OCI-LY7 (cell line): ENCODE measurements at regions not wholly inside any gene's neighbourhood (a gene's known extent, or its start where the extent isn't known, plus 50 kb on each side); places are given as distances from the start of the nearest gene placed in this dataset.

Source experiments
- BruUV-seq: library from RNA; stranded (reverse); fragments of 400-500 nt; replicated peaks from 2 replicates; lab custom pipeline; 2021; lab: Mats Ljungman, UMichigan
- CTCF ChIA-PET: fragments of 300-600 bp; sonication (Branson Sonifier 250); formaldehyde crosslinking; loops from one replicate; lab custom pipeline; 2022; ENCODE audit warnings: antibody characterized with exemption; ENCODE audit not compliant: unreplicated experiment; lab: Charles Lee
- POLR2A ChIA-PET: fragments of 300-600 bp; sonication (Branson Sonifier 250); formaldehyde crosslinking; loops from one replicate; lab custom pipeline; 2022; ENCODE audit warnings: antibody characterized with exemption; lab: Charles Lee
- DNase-seq: peaks from one replicate; pipeline ENCODE4 v3.0.0-alpha.2; 2015; ENCODE audit warnings: low spot score
- H2AFZ ChIP-seq: fragments of 200-600 bp; sonication (generic), shearing (Covaris generic); 2 replicates; pipeline ENCODE4 v1.6.1; 2014; ENCODE audit warnings: mild to moderate bottlenecking, antibody characterized with exemption, low read length, moderate library complexity
- H3K27ac ChIP-seq: fragments of 200-600 bp; sonication (generic); 2 replicates; pipeline ENCODE4 v1.5.1; 2014; ENCODE audit warnings: mixed run types, low read depth, mild to moderate bottlenecking, moderate library complexity, low read length, inconsistent platforms; ENCODE audit not compliant: poor library complexity, severe bottlenecking
- H3K36me3 ChIP-seq: fragments of 200-600 bp; sonication (generic); 2 replicates; pipeline ENCODE4 v1.6.1; 2014; ENCODE audit warnings: mild to moderate bottlenecking, antibody characterized with exemption, low read length, moderate library complexity, mixed read lengths; ENCODE audit not compliant: insufficient read depth
- H3K4me1 ChIP-seq: fragments of 200-600 bp; sonication (generic); 2 replicates; pipeline ENCODE4 v1.5.1; 2014; ENCODE audit warnings: mild to moderate bottlenecking, low read length; ENCODE audit not compliant: insufficient read depth, poor library complexity, severe bottlenecking
- H3K4me2 ChIP-seq: fragments of 200-600 bp; sonication (generic); 2 replicates; pipeline ENCODE4 v1.6.1; 2014; ENCODE audit warnings: mild to moderate bottlenecking, low read length
- H3K4me3 ChIP-seq: fragments of 200-600 bp; sonication (generic); 2 replicates; pipeline ENCODE4 v1.5.1; 2014; ENCODE audit warnings: mild to moderate bottlenecking, low read depth, low read length; ENCODE audit not compliant: poor library complexity, severe bottlenecking
- H3K79me2 ChIP-seq: fragments of 200-600 bp; sonication (generic); 2 replicates; pipeline ENCODE4 v1.6.1; 2016; ENCODE audit warnings: low read depth, mild to moderate bottlenecking, low read length, moderate library complexity, mixed read lengths; ENCODE audit not compliant: insufficient read depth
- H3K9me2 ChIP-seq: fragments of 200-600 bp; sonication (generic); 2 replicates; pipeline ENCODE4 v1.6.1; 2016; ENCODE audit warnings: mild to moderate bottlenecking, low read length, mixed read lengths; ENCODE audit not compliant: insufficient read depth
- H3K9me3 ChIP-seq: fragments of 200-600 bp; sonication (generic); 2 replicates; pipeline ENCODE4 v1.6.1; 2014; ENCODE audit warnings: mild to moderate bottlenecking, mixed run types, low read length, mixed read lengths
- H4K20me1 ChIP-seq: fragments of 200-600 bp; sonication (generic); 2 replicates; pipeline ENCODE4 v1.6.1; 2014; ENCODE audit warnings: mild to moderate bottlenecking, antibody characterized with exemption, low read length, moderate library complexity, mixed read lengths; ENCODE audit not compliant: insufficient read depth
- EZH2phosphoT487 ChIP-seq: fragments of 200-600 bp; sonication (generic); IDR thresholded peaks from 2 replicates; pipeline ENCODE4 v1.6.1; 2018; ENCODE audit warnings: low read depth, borderline replicate concordance, mild to moderate bottlenecking, mixed run types, antibody characterized with exemption, low read length, moderate library complexity, mixed read lengths
- intact Hi-C: fragments of 100-400 bp; cut with micrococcal nuclease; formaldehyde crosslinking; loops from one replicate; pipeline ENCODE4 v1.10.0; 2022; ENCODE audit not compliant: unreplicated experiment
- TF ChIP-seq, protein P1 (sequence below): fragments of 200-600 bp; sonication (generic); conservative IDR thresholded peaks from 2 replicates; pipeline ENCODE4 v1.5.1; 2014; ENCODE audit warnings: mild to moderate bottlenecking, antibody characterized with exemption, low read length, moderate library complexity, mixed read lengths

DNA sequence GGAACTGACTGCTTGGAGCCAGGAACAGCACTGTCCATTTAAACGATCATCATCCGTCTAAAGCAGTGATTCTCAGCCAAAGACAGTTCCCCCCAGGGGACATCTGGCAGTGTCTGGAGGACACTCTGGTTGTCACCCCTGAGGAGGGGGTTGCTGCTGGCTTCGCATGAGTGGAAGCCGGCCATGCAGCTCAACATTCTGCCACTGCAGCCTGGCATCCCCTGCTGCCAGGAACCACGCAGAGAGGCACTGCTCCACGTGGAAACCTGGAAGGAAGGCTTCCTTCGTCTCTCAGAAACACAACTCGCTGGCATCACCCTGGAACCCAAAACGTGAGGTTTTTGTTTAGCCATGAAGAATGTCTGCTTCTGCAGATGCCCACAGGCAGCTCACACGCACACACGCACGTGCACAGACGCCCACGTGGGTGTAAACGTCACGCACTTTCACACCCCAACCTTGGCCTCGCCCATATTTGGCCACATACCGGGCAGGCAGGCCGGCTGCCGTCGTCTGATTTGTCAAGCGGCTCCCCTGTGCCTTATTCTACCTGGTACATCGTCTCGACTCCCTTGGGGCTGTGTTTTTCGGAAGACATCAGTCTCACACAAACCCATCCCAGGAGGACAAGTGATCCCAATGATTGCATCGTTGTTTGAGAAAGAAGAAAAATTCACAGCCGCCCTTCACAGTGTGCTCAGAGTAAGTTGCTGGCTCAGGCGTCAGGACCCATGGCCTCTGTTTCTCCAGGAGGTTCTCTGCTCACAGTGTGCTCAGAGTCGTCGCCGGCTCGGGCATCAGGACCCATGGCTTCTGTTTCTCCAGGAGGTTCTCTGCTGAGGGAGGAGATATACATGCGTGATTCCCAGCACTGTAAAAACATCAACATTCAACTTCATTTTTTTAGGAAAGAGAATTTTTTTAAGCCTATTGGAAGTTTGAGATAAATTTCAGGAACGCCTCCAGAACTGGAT, 127.2 kb upstream of the PPP2R2D start:
- no peak overlapping the region for H3K4me2 ChIP-seq
- no peak overlapping the region for H3K4me3 ChIP-seq
- ChIA-PET CTCF (interaction anchor here (0.6 kb wide), 1 partner anchor 86 kb away, joined by 3 read pairs; no protein-coding TSS in a partner anchor), POLR2A (no interaction called here)
- H3K79me2 ChIP-seq, result no peaks in the 10 kb centered on the region
- H2AFZ ChIP-seq, result no peak overlapping the region
- 0 out of 2 replicates have a peak, but pooled peaks cover 8% of the 10 kb centered on the region for H3K9me3 ChIP-seq
- no peaks in the 10 kb centered on the region for H3K9me2 ChIP-seq
- no TSS peak for BruUV-seq
- no peaks in the 10 kb centered on the region for H3K4me1 ChIP-seq
- H3K27ac ChIP-seq, result no peak overlapping the region
- no peaks in the 10 kb centered on the region for H3K36me3 ChIP-seq
- H4K20me1 ChIP-seq, result no peaks in the 10 kb centered on the region
- no peak for DNase-seq
- intact Hi-C loops, result no loop called here
- no peak for TF ChIP-seq EZH2phosphoT487
- TF ChIP-seq, protein P1, sequence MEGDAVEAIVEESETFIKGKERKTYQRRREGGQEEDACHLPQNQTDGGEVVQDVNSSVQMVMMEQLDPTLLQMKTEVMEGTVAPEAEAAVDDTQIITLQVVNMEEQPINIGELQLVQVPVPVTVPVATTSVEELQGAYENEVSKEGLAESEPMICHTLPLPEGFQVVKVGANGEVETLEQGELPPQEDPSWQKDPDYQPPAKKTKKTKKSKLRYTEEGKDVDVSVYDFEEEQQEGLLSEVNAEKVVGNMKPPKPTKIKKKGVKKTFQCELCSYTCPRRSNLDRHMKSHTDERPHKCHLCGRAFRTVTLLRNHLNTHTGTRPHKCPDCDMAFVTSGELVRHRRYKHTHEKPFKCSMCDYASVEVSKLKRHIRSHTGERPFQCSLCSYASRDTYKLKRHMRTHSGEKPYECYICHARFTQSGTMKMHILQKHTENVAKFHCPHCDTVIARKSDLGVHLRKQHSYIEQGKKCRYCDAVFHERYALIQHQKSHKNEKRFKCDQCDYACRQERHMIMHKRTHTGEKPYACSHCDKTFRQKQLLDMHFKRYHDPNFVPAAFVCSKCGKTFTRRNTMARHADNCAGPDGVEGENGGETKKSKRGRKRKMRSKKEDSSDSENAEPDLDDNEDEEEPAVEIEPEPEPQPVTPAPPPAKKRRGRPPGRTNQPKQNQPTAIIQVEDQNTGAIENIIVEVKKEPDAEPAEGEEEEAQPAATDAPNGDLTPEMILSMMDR, result no peak

DNA sequence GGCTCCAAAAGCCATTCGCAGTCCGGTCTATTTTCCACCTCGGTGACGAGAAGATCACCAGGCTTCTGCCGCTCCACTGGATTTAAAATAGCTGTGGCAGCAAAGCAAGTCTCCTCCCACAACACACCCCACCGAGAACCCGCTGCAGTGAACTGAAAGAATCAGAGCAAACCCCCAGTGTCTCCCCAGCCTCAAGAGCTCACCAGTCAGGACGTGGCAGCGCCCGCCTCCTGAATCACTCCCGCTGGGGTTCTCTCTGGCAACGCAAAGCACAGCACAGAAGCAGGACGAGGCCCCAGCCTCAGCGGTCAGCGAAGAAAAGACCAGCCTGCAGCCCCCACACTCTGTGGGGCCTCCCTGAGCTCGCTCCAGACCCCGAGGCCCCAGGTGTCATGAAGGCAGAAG, 126.1 kb upstream of the PPP2R2D start:
- no peaks in the 10 kb centered on the region for H4K20me1 ChIP-seq
- no peaks in the 10 kb centered on the region for H3K36me3 ChIP-seq
- CTCF ChIA-PET, result no interaction called here
- no TSS peak for BruUV-seq
- H3K4me1 ChIP-seq, result no peaks in the 10 kb centered on the region
- no peaks in the 10 kb centered on the region for H3K9me2 ChIP-seq
- no peak for DNase-seq
- 0 out of 2 replicates have a peak, but pooled peaks cover 8% of the 10 kb centered on the region for H3K9me3 ChIP-seq
- no peak for TF ChIP-seq EZH2phosphoT487
- TF ChIP-seq, protein P1, result no peak
- intact Hi-C loops, result no loop called here
- POLR2A ChIA-PET, result no interaction called here
- no peaks in the 10 kb centered on the region for H3K79me2 ChIP-seq
- H3K27ac ChIP-seq, result no peak overlapping the region
- H2AFZ ChIP-seq, result no peak overlapping the region
- H3K4me3 ChIP-seq, result no peak overlapping the region
- H3K4me2 ChIP-seq, result no peak overlapping the region

DNA sequence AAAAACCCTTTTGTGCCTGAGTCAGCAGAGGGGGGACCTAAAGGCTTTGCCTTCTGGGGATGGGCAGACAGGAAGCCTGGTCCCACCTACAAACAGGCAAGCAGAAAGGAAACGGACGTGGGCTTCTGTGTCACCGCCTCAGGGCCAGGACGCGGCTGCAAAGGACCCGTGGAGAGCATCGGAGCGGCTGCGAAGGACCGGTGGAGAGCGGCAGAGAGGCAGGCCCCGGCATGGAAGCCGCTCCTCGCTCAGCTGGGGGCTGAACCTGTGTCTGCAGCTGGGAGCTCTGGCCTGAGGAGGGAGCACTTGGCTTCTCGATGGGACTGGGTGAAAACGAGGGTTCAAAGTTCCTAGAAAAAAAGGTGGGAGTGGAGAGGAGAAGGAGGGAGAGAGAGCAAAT, 125.4 kb upstream of the PPP2R2D start:
- Histone ChIP-seq H2AFZ (no peak overlapping the region), H3K36me3 (no peaks in the 10 kb centered on the region), H3K9me2 (no peaks in the 10 kb centered on the region), H3K9me3 (0 out of 2 replicates have a peak, but pooled peaks cover 8% of the 10 kb centered on the region), H3K79me2 (no peaks in the 10 kb centered on the region), H4K20me1 (no peaks in the 10 kb centered on the region), H3K4me3 (no peak overlapping the region), H3K4me1 (no peaks in the 10 kb centered on the region), H3K4me2 (no peak overlapping the region), H3K27ac (no peak overlapping the region)
- TF ChIP-seq EZH2phosphoT487, result no peak
- TF ChIP-seq, protein P1, result no peak
- DNase-seq, result no peak
- CTCF ChIA-PET, result no interaction called here
- no TSS peak for BruUV-seq
- intact Hi-C loops, result no loop called here
- POLR2A ChIA-PET, result no interaction called here
